ENCODE measurements at regions not wholly inside any gene's neighbourhood (a gene's known extent, or its start where the extent isn't known, plus 50 kb on each side); places are given as distances from the start of the nearest gene placed in this dataset.
A peak's percentile ranks its signal among the peaks of the same experiment; 100 is the strongest.

DNA sequence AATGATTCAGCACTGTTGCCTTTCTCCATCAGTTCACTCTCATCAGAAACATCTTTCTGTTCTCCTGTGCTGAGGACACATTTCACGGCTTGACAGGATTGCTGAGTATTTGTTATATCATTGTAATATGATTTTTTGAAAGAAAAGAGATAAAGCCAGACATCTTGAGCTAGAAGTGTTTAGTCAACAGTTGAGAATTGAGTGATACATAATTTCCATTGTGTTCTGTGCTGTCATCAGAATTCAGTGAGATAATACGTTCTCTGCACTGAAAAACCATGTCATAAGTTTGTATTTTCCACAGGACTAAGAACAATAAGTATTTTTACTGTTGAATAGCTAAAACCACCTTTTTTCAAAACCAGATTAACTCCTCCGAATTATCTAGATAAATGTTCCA is 50.2 kb upstream of the GPRIN3 start:
- H3K4me1 Mint-ChIP-seq, result no peaks in the 10 kb centered on the region

More for the DNA sequence above, 50.2 kb upstream of the GPRIN3 start:
- Histone ChIP-seq H3F3A (ENCODE audit: low read depth) (no peaks in the 10 kb centered on the region), H3K36me3 (no peaks in the 10 kb centered on the region), H3K27me3 (no peaks in the 10 kb centered on the region), H3K4me3 (no peak overlapping the region), H3K9ac (no peak overlapping the region), H3K9me3 (ENCODE audit: low read depth) (no peaks in the 10 kb centered on the region), H4K20me1 (ENCODE audit: low read depth) (no peaks in the 10 kb centered on the region), H3K4me1 (no peaks in the 10 kb centered on the region), H3K27ac (no peak overlapping the region), H2AFZ (replicated peaks) (peak overlapping the region; percentile 6), H3K79me2 (ENCODE audit: low read depth) (no peaks in the 10 kb centered on the region), H3K4me2 (no peak overlapping the region)
- Mint-ChIP-seq H3K27ac (no peak overlapping the region), H3K9me3 (no peaks in the 10 kb centered on the region), H3K4me3 (no peak overlapping the region), H3K36me3 (no peaks in the 10 kb centered on the region), H3K27me3 (ENCODE audit: insufficient read depth, low read depth) (no peaks in the 10 kb centered on the region)
- DNase-seq (ENCODE audit: low spot score), result no peak
- no peak for TF ChIP-seq EZH2phosphoT487 (IDR thresholded peaks at IDR 0.05)
- TF ChIP-seq EZH2 (IDR thresholded peaks at IDR 0.05), result no peak
- TF ChIP-seq CTCF (IDR thresholded peaks at IDR 0.05), result no peak

Data from neural progenitor cell (in vitro differentiated cells).